GM18507 (cell line): ENCODE measurements at regions not wholly inside any gene's neighbourhood (a gene's known extent, or its start where the extent isn't known, plus 50 kb on each side); places are given as distances from the start of the nearest gene placed in this dataset.
A peak's percentile ranks its signal among the peaks of the same experiment; 100 is the strongest.

Experiments
- DNase-seq: peaks from one replicate; pipeline ENCODE4 v3.0.0; 2011; ENCODE audit warnings: low read depth; ENCODE audit not compliant: insufficient read length; ENCODE audit errors: extremely low spot score
- FAIRE-seq: peaks from 2 replicates; lab custom pipeline; 2011; peaks lifted over from hg19 to GRCh38; lab: Jason Lieb, UNC

DNA sequence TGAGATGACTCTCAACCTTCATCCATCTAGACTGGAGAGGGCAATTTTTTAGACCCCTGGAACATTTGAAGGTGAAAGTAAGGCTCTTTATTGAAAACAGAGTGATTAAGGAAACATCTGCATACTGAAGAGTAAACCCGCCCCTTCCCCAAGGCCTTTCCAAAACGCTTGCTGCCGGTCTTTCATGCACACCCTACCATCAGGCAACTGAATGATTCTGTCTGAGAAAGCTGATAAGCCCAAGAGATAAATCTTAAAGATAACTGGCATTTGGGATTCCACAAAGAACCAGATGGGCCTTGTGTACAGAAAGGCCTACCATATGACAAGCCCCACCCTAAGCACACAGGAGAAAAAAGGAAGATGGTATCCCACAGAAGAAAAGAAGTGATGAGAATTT lies 54.4 kb upstream of the PIK3R1 start:
- FAIRE-seq (no peak), DNase-seq (no peak)

DNA sequence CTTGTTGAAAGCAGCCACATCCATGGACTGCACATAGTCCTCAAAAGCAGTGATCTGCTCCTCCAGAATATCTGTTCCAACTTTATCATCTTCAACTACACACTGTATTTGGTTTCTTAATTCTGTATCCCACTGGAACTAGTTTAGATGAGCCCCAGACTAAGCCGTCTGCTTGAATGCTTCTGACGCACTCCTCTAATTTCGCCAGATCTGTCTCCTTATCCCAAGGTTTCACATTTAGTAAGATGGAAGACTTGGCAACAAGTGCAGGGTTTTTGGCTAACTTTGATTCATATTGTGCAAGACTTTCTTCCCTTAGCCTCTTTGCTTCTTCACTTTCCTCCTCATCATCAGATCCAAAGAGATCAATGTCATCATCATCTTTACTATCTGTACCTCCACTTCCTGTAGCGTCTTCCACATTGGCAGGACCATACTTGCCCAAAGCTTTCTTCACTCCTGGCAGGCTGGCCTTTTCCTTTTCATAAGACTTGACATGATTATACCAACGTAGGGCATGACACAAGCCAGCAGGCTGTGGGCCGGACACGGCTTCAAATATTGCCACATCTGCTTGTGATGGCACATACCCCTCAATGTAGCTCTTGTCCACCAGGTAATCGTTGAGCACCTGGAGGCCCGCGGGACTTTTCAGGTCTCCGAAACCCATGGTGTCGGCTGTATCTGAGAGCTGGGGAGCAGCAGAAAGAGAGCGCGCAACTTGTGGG lies 56.2 kb upstream of the PIK3R1 start:
- no peak for FAIRE-seq

DNA sequence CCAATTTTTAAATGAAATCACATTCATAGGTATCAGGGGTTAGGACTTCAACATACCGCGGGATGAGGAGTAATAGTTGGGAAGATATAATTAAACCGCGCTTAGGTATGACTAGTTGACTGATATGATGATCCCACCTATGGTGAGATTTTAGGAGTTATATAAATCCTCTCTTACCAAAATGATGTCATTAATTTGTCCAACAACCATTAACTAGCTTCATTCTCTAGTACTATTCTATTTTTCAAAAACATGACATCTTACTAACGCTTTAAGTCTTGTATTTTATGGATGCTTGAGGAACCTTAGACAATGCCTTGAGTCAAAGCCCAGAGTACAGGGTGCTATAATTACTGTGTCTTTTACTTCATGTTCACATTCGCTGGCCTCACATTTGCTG lies 59.6 kb upstream of the PIK3R1 start:
- FAIRE-seq (no peak), DNase-seq (no peak)

More for the DNA sequence above, 56.2 kb upstream of the PIK3R1 start:
- no peak for DNase-seq

DNA sequence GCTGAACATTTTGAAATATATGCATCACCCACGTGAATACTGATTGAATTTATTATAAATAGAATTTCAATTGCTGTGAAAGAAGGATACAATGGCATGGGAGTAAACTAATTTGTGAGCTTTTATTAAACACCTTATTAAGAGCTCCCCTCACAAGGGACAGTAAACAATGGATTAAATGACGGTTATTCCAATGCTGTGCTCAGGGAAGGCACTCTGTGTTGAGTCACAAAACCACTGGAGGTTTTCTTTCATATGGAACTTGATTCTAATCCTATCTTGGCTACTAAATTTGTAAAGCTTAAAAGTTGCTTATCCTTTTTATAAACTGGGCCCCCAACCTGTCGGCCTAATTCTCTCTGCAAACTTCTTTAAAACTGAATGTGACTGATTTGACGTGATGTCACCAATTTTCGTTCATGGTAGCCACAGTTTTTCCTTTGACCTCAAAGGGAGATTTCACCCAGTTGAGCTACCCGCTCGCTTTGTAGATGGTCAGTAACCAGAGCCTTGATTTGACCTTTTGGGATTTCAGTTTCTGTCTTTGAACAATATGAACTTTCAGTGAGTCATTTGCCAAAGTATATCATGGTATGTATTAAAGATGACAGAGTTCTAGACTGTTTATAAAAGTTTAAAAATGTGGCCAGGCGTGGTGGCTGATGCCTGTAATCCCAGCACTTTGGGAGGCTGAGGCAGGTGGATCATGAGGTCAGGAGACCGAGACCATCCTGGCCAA lies 61.3 kb upstream of the PIK3R1 start:
- FAIRE-seq (no peak), DNase-seq (no peak)

DNA sequence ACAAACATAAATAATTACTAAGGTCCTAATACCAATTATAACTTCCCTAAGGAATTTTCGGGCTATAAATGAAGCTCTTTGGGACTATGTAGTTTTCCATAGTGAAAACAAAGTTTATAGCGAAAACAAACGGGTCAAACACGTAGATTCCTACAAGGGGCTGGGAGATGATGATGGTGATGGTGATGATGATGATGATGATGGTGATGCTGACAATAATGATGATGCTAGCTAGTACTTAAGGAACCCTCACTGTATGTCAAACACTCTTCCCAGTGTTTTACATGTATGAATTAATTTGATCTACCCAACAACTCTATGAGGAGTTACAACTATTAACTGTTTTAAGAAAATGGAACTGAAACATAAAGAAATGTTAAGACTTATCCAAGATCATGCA lies 63.7 kb upstream of the PIK3R1 start:
- DNase-seq (no peak), FAIRE-seq (no peak)

DNA sequence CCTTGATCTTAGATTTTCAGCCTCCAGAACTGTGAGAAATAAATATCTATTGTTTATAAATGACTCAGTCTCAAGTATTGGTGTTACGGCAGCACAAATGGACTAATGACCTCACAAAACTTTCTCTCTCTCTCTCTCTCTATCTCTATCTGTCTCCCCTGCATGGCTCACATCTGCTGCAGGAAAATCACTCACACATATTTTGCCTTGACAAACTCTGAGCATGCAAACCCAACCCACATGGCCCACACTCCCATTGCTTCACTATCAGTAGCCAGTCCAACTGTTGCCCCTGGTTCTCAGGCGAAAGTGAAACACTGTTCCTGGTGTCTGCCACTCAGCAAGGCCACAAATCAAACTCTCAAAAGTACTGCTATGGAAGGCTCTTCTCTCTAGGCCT lies 66.4 kb upstream of the PIK3R1 start:
- DNase-seq (no peak), FAIRE-seq (peak; percentile 79)

DNA sequence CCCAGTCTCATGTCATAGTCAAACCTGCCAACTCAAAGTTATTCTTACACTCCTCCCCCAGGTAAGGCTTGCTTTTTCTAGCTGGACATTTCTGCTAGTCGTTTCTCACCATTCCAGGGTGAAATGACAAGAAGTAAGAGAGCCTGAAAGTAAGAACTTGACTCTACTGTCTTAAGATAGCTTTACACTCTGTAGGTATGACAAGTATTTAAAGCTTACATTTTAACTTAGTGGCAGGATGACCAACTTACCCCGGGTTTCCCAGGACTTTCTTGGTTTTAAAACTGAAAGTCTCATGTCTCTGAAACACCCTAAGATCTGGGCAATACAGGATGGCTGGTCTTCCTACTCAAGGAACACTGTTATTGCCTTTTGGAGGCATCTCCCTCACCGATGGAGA lies 67.5 kb upstream of the PIK3R1 start:
- FAIRE-seq (peak; percentile 94), DNase-seq (no peak)

DNA sequence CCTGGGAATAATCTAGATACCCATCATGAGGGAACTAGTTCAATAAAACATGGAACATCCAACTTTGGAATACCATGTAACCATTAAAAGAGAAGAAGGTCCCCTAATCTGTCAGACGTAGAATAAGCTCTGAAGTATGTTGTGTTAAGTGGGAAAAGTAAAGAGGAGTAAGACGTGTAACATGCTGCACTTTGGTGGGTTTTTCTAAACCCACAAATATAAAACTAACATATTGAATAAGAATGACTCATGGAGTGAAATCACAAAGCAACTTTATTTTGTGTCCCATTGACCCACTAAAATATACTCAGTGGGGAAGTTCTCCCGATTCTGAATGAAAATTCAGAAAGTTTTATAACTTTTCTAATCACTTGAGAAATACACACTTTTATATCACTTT lies 67.9 kb upstream of the PIK3R1 start:
- DNase-seq (no peak), FAIRE-seq (peak; percentile 77)

DNA sequence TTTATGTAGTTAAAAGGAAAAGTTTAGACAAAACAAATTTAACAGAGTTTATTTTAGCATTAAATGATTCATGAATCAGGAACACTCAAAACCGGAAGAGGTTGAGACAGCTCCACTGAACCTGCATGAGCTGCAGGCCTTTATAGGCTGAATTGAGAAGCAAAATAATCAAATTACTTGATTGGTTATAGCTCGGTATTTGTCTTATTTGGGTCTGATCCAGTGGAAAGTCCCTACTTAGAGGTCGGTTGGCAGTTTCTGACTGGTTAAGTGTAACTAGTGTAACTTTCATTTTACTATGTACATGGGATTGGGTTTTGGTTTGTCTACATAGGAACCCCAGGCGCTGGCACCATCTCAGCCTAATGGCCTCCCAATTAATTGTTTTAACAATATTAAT lies 74.1 kb upstream of the PIK3R1 start:
- DNase-seq, result no peak
- no peak for FAIRE-seq

DNA sequence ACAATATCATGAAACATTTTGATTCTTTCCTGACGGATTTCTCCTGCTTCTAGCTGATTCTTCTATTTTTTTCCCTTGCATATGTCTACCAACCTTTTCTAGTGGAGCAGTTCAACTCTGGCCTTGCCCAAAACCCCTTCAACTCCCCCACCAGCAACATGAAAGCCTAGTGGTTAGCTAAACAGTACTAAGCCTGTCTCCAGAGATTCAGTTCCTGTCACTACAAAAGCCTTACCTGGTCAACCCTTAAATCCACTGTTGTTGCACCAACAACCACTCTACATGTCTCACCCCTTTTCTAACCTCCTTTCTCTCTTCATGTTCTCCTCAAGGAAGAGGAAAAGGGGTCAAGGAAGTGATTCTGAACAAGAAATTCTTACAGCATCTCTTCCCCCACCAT lies 74.8 kb upstream of the PIK3R1 start:
- DNase-seq, result no peak
- peak; percentile 80 for FAIRE-seq

DNA sequence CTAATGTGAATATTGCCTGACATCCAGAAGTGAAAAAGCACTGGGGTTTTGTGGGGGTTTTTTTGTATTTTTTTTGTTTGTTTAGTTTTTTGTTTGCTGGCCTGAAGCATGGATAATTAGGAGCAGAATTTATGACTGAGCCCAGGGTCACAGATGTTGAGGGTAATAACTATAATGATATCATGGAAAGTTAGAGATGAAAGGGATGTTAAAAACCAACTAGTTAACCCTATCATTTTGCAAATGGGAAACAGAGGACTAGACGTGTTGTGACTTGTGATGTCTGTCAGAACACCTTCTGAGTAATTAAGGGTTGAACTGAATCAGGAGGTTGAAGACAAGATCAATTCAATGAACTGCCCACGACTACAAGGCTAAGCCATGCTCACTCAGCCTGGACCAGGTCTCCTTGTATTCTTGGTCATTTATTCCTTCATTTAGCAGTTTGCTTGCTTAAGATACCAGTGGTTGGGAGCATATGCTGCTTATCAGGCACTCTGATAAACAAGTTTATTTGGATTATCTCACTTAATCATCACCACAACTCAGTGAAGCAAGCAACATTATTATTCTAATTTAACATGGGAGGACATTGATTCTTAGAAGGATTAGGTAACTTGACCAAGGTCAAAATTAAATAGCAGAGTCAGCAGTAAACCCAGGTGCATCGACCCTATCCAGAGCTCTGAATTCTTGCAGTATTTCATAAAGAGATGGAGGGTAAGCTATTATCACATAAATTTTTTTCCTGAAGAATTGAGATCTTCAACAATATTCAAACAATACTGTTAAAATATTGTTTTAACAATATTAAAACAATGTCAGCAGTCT lies 75.7 kb upstream of the PIK3R1 start:
- FAIRE-seq (peak; percentile 64), DNase-seq (no peak)

DNA sequence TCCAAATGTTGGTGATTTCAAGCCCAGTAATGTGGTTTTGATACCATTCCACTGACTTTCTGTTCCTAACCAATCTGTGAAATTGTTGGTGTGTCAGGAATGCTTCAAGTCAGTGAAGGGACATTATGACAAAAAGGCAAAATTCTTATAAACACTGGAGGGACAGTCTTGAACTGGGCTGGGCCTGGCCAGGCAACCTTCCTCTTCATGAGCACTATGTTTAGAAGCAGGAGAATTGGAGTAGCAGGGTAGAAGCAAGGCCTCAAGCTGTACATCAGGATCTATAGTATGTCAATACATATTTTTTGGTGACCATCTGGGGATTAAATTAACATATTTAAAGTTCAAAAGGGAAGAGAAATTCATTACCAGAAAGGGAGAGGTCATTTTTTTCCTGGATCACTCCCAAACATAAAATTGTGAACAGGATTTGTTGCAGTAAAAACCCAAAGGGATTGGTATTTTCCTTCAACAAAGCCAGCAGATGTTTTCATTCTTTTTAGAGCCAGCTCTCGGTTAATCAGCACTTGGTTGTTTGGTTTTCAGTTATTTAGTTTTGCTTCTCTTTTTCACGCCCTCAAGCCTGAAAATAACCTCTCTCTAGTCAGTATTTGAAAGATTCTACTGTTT lies 77.9 kb upstream of the PIK3R1 start:
- FAIRE-seq (peak; percentile 53), DNase-seq (no peak)

DNA sequence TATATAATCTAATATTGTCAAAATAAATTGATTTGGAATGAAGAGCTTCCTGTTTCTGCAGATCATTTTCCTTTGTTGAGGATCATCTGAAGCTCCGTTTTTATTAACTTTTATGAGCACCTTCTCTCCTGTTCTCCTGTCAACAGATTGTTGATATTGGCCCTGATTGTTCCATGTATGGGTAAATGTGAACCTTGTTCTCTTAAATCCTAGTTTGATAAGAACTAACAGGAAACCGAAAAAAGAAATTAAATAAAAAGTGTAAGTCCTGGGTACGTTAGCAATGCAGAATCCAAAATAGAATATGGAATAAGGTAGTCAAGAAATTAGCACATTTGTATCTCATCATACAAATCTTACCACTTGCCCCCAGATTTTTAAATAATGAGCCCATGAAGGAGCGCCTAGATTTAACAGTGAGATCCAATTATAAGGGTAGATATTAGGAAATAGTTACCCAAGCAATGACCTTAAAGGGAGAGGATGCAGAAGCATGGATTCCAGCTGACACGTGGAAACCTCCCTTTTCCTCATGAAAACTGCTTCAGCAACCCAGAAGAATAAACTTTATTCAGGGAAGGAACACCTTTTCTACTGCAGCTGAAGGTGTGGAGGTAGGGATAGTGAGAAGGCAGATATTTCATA lies 80.8 kb upstream of the PIK3R1 start:
- FAIRE-seq, result no peak
- DNase-seq, result no peak

DNA sequence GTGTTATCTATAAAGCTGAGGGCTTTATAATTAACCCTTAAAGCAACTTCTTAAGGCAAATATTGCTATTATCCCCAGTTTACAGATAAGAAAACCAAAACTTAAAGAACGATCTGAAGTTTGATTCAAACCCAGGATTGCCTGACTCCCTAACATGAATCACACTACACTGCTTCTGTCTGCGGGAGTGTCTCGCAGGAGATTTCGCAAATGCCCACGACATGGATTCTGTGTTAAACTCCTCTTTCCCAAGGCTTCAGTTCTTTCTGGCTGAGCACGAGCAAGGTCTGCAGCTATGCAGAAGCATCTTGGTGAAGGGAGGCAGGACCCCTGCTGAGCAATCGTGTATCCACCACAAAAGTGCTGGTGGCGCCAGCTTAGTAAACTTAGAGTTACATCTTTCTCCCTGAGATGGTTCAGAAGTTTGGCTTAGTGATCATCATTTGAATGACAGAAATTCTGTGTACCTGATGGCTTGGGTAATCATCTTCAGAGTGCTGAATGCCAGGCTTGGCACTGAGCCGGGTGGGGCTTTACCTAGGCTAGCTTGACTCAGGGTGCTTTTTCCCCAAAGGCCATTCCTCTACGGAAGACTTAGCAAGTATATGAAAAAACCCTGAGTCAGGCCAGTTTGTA lies 81.4 kb upstream of the PIK3R1 start:
- no peak for DNase-seq
- no peak for FAIRE-seq

DNA sequence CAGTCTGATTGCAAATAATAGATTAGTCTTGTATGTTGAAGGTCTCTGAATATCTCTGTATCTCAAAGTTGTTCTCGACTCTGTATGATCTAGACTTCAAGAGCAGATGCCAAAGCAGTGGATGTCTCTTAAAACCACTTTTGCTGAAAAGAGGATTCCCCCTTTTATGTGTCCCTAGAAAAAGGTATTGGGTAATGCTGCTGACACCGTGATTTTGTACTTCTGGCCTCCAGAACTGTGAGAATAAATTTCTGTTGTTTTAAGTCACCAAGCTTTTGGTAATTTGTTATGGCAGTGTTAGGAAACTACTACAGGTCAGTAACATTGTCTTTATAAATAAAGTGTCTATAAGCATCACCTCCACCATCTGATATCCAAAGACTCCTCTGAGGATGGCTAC lies 85.3 kb upstream of the PIK3R1 start:
- peak; percentile 21 for FAIRE-seq
- DNase-seq, result no peak

DNA sequence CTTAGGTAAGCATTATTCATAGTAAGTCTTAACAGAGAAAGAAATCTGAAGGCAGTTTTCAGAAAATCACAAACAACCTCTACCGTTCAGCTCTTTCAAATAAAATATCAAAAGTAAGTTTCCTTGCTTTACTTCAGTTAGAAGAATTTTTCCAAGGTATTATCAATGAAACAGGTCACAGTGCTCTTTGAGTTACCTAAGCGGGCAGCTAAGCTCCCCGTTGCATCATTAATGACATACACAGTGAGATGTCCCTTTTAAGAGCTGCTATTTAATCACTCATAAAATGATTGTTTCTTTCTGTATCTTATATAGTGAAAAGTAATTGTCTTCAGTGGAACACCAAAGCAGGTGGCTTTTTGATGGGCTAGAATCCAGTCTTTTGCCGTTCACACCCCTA lies 86.2 kb upstream of the PIK3R1 start:
- FAIRE-seq (no peak), DNase-seq (no peak)

DNA sequence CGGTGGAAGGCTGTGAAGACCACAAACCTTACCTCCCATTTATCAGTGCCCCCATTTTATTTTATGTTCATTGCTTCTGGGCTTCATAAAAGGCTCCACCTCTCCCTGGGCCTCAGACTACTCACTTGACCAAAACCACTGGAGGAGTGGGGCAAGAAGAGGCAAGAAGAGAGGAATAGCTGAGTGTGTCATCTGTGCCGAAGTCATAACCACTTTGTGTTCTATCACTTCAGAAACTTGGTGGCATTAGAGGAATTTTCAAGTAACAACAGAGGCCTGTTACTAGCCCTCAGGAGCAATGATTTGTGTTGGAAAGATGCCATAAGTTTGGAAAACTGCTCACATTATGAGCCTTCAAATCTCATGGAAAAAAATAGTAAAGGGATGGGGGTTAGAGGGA lies 88.7 kb upstream of the PIK3R1 start:
- FAIRE-seq, result no peak

DNA sequence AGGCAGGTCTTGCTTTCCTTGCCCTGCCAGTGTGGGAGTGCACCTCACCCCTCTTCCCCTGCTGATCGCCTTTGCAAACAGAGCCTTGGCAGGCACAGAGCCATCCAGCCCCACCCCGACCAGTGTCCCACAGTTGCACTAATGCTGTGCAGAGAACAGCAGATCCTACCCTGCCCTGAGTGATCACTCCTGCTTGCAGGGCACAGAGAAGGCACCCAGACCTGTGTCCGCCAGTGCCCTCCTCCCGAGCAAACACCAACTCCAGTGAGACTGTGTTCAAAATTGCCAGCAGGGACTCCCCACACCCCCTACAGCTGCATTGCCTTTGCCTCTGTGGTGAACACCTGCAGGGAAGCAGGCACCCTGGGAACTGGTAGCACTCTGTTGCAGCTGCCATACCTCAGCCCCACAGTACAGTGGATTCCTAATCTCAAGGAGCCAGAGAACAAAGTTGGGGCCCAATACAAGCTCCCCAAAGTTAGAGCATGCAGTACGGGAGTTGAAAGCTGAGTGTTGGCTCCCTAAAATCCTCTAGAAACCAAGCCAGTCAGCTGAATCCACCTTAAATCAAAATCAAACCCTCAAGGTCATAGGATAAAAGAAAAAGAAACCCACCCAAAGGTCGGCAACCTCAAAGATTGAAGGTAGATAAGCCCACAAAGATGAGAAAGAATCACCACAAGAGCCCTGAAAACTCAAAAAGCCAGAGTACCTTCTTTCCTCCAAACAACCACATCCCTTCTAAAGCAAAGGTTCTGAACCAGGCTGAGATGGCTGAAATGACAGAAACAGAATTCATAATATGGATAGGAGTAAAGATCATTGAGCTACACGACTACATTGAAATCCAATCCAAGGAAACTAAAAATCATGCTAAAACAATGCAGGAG lies 92.9 kb upstream of the PIK3R1 start:
- FAIRE-seq (no peak), DNase-seq (no peak)

More for the DNA sequence above, 88.7 kb upstream of the PIK3R1 start:
- no peak for DNase-seq
